Ovary (tissue), 7 donors: ENCODE measurements at regions not wholly inside any gene's neighbourhood (a gene's known extent, or its start where the extent isn't known, plus 50 kb on each side); places are given as distances from the start of the nearest gene placed in this dataset.
"Not testable (repeated sequence)": the region's sequence is repeated elsewhere in the genome, so short reads cannot be mapped to it uniquely, and the experiment has no call there.

Experiments used
- DNase-seq, 5 donors: peaks; one replicate each; pipeline ENCODE4 v3.0.0-alpha.2; 2019 to 2020
- H3K27ac ChIP-seq, 2 donors: fragments of 200-600 bp; one replicate each; pipeline versions ENCODE4 v1.5.1 to v1.8.0; 2019 to 2022
- H3K27me3 ChIP-seq: fragments of 200-600 bp; one replicate; pipeline ENCODE4 v1.8.0; 2022
- H3K36me3 ChIP-seq: fragments of 200-600 bp; sonication (generic); one replicate; pipeline ENCODE4 v1.5.1; 2019
- H3K4me1 ChIP-seq: one replicate; pipeline ENCODE4 v1.8.1; 2013; ENCODE audit warnings: mild to moderate bottlenecking, moderate library complexity; ENCODE audit not compliant: insufficient read depth
- H3K4me3 ChIP-seq: fragments of 200-600 bp; sonication (generic); one replicate; pipeline ENCODE4 v1.5.1; 2017
- H3K9me3 ChIP-seq, 2 donors: fragments of 200-600 bp in 1 of 2; sonication (generic) in 1 of 2; one replicate each; pipeline versions ENCODE4 v1.5.1 to v1.8.1; 2013 to 2019; ENCODE audit warnings: mild to moderate bottlenecking in 1 of 2, moderate library complexity in 1 of 2
- EP300 ChIP-seq: sonication (generic); formaldehyde crosslinking; IDR thresholded peaks from one replicate; pipeline ENCODE4 v1.6.1; 2017; ENCODE audit warnings: antibody characterized with exemption
- POLR2A ChIP-seq: fragments of 450-650 bp; IDR thresholded peaks from one replicate; pipeline ENCODE4 v1.6.1; 2017; ENCODE audit warnings: antibody characterized with exemption, mild to moderate bottlenecking, moderate library complexity
- WGBS, 3 donors: extraction: QIAGEN DNeasy Blood & Tissue Kit in 1 of 3; methylation state at CpG; one replicate each; pipeline versions ENCODE4 v1.1.5 to v1.1.7; 2013 to 2017; 5-methylcytosine and 5-hydroxymethylcytosine counted together
- intact Hi-C, 4 donors: fragments of 100-400 bp; cut with DNase I; formaldehyde crosslinking; loops; one replicate each; pipeline versions ENCODE4 v1.11.0 to v1.15.1; 2022 to 2023
- TF ChIP-seq, protein P1 (sequence below), 3 donors: fragments of 450-650 bp in 2 of 3; fragments of 200-600 bp in 1 of 3; IDR thresholded peaks; one replicate each; pipeline versions ENCODE4 v1.5.1 to v1.8.0; 2016 to 2022; ENCODE audit warnings: antibody characterized with exemption in 3 of 3, mild to moderate bottlenecking in 1 of 3
- donor health status: DM: no; HTN: no; CAD: no; lungs with moderate emphysema.
- donor health status: DM: no; HTN: no; CAD: no.
- donor health status: Bipolar disorder and iron deficiency.
- donor health status: DM: no; HTN: no; CAD: no.
- donor health status: DM: yes; HTN: yes; CAD: no.

DNA sequence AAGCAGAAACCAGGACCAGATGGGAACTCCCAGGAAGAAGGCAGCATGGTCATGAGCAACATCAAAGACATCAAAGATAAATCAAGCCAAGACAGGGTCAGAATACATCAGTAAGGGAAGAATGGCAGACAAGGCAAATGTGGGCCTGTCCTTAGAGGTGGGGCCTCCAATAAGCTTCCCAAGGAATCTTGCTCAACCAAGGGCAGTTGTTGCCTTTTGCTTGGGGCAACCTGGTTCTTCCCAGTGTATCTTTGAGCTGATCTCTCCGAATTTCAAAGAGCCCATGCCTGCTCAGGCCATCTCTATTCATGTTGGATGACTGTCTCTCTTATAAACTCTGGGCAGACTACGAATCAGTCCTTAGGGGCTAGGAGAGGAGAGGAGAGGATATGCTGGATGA lies 68.4 kb upstream of the HABP2 start:
- no peaks in the 10 kb centered on the region for H3K4me1 ChIP-seq
- 61 to 96% (median 89%) methylated on average over 2 of the region's 2 CpGs for WGBS, 3 donors
- DNase-seq = no peak
- H3K27ac ChIP-seq = no peak overlapping the region
- H3K27me3 ChIP-seq = no peaks in the 10 kb centered on the region
- no peaks in the 10 kb centered on the region for H3K9me3 ChIP-seq
- TF ChIP-seq EP300 (no peak), POLR2A (no peak)
- TF ChIP-seq, protein P1, sequence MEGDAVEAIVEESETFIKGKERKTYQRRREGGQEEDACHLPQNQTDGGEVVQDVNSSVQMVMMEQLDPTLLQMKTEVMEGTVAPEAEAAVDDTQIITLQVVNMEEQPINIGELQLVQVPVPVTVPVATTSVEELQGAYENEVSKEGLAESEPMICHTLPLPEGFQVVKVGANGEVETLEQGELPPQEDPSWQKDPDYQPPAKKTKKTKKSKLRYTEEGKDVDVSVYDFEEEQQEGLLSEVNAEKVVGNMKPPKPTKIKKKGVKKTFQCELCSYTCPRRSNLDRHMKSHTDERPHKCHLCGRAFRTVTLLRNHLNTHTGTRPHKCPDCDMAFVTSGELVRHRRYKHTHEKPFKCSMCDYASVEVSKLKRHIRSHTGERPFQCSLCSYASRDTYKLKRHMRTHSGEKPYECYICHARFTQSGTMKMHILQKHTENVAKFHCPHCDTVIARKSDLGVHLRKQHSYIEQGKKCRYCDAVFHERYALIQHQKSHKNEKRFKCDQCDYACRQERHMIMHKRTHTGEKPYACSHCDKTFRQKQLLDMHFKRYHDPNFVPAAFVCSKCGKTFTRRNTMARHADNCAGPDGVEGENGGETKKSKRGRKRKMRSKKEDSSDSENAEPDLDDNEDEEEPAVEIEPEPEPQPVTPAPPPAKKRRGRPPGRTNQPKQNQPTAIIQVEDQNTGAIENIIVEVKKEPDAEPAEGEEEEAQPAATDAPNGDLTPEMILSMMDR (IDR thresholded peaks at IDR 0.05) = no peak
- intact Hi-C loops = no loop called here
- no peak overlapping the region for H3K4me3 ChIP-seq
- no peaks in the 10 kb centered on the region for H3K36me3 ChIP-seq

DNA sequence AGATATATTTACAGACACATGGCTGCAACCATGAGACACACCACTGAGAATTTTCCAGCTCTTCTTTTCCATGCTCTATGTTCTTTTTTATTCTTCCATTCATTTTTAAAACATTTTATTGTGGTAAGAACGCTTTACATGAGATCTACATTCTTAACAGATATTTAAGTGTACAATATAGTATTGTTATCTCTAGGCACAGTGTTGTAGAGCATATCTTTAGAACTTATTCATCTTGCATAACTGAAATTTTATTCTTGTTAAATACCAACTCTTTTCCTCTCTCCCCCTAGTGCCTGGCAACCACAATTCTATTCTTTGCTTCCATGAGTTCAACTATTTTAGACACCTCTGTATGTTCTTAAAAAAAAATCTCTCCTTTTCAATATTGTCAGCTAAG lies 67.1 kb upstream of the HABP2 start:
- 59 to 77% (median 59%) methylated on average over 1 of the region's 1 CpG for WGBS, 3 donors
- H3K27ac ChIP-seq = no peak overlapping the region
- TF ChIP-seq EP300 (no peak), POLR2A (no peak)
- TF ChIP-seq, protein P1 (IDR thresholded peaks at IDR 0.05) = no peak
- H3K4me1 ChIP-seq = no peaks in the 10 kb centered on the region
- H3K27me3 ChIP-seq = no peaks in the 10 kb centered on the region
- intact Hi-C loops = no loop called here
- H3K4me3 ChIP-seq = no peak overlapping the region
- DNase-seq = no peak
- no peaks in the 10 kb centered on the region for H3K9me3 ChIP-seq
- no peaks in the 10 kb centered on the region for H3K36me3 ChIP-seq

DNA sequence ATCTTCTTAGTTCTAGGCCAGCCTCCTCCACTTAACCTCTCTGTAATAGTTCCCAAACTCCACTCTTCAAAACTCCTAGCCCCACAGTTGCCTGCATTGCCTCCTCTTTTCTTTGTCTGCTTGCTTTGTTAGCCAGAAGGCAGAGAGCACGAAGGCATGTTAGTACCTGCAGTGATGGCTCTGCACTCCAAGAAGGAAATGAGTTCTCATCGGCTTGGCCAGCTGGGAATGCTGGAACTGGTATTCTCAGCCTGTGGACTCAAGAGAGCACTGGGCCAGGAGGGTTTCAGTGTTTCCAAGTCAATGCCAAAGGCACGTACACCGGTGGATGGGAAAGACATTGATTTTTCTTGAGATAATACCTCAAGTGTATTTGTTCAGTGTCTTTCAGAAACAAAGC lies 66.3 kb upstream of the HABP2 start:
- Histone ChIP-seq H3K27ac (no peak overlapping the region), H3K4me3 (no peak overlapping the region), H3K4me1 (no peaks in the 10 kb centered on the region), H3K9me3 (no peaks in the 10 kb centered on the region), H3K27me3 (no peaks in the 10 kb centered on the region), H3K36me3 (no peaks in the 10 kb centered on the region)
- WGBS, 3 donors = 96 to 97% (median 96%) methylated on average over 4 of the region's 4 CpGs
- DNase-seq = no peak
- intact Hi-C loops = no loop called here
- TF ChIP-seq POLR2A (no peak), EP300 (no peak)
- TF ChIP-seq, protein P1 (IDR thresholded peaks at IDR 0.05) = no peak

DNA sequence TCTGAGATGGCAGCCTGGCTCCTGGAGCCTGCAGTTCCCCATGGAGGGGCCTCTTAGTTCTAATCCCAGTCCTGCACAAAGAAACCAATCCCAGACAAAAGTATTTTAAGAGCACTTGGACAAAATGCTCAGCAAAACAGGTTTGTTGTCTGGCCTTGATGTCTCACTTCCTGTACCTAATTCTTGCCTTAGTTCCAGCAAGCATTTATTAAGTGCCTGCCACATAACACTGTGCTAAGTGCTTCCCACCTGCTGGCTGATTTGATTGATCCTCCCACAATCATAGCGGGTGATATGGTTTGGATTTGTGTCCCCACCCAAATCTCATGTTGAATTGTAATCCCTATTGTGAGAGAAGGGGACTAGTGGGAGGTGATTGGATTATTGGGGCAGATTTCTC lies 65.7 kb upstream of the HABP2 start:
- no peaks in the 10 kb centered on the region for H3K4me1 ChIP-seq
- no peaks in the 10 kb centered on the region for H3K27me3 ChIP-seq
- intact Hi-C loops = no loop called here
- H3K36me3 ChIP-seq = no peaks in the 10 kb centered on the region
- WGBS, 3 donors = 60 to 87% (median 86%) methylated on average over 1 of the region's 1 CpG
- H3K27ac ChIP-seq = no peak overlapping the region
- no peaks in the 10 kb centered on the region for H3K9me3 ChIP-seq
- TF ChIP-seq, protein P1 (IDR thresholded peaks at IDR 0.05) = no peak
- TF ChIP-seq EP300 = no peak
- TF ChIP-seq POLR2A = no peak
- no peak overlapping the region for H3K4me3 ChIP-seq
- no peak for DNase-seq

DNA sequence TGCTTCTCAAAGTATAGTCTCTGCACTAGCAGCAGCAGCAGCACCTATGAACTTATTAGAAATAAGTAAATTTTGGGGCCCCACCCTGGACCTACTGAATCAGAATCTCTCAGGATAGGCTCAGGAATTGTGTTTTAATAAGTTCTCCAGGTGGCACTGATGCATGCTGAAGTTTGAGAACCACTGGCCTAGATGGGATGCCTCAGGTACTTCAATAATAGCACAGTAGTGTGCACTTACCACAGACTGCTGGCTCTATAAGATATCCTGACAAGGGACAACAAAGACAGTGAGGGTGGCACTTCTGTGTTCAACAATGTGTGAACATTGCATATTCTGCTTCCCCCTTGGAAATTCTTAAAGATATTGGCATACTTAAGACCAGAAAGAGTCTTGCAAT lies 64.7 kb upstream of the HABP2 start:
- no peak overlapping the region for H3K4me3 ChIP-seq
- no peak for DNase-seq
- H3K36me3 ChIP-seq = no peaks in the 10 kb centered on the region
- H3K9me3 ChIP-seq = no peaks in the 10 kb centered on the region
- peaks cover 6% of the 10 kb centered on the region for H3K4me1 ChIP-seq
- H3K27me3 ChIP-seq = no peaks in the 10 kb centered on the region
- intact Hi-C loops = no loop called here
- TF ChIP-seq, protein P1 (IDR thresholded peaks at IDR 0.05) = no peak
- TF ChIP-seq POLR2A = no peak
- no peak for TF ChIP-seq EP300
- no peak overlapping the region for H3K27ac ChIP-seq

DNA sequence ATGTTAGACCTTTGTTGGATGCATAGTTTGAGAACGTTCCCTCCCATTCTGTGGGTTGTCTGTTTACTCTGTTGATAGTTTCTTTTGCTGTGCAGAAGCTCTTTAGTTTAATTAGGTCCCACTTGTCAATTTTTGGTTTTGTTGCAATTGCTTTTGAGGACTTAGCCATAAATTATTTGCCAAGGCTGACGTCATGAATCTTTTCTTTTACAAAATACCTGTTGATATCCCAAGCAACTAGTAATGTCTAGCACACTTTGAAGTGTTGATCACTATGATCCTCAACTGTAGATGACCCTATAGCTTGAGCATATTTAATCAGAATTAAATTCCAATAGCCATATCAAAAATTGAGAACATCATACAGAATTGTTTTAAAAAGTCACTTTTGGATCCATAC lies 63.3 kb upstream of the HABP2 start:
- H3K27me3 ChIP-seq, H3K9me3 ChIP-seq, DNase-seq, H3K4me3 ChIP-seq, H3K36me3 ChIP-seq, intact Hi-C loops, H3K27ac ChIP-seq: not testable (repeated sequence)
- H3K4me1 ChIP-seq = peaks cover 15% of the 10 kb centered on the region
- WGBS, 3 donors = 84 to 85% (median 84%) methylated on average over 2 of the region's 2 CpGs
